GM12878 (cell line): ENCODE measurements at regions not wholly inside any gene's neighbourhood (a gene's known extent, or its start where the extent isn't known, plus 50 kb on each side); places are given as distances from the start of the nearest gene placed in this dataset.

Source experiments
- ATAC-seq: fragments of 200-7000 bp; cut with Tn5 transposase; 3 replicates; pipeline ENCODE4 v1.9.1; 2020; ENCODE audit warnings: mild to moderate bottlenecking, moderate library complexity
- BruUV-seq: library from RNA; stranded (reverse); fragments of 400-500 nt; replicated peaks from 2 replicates; lab custom pipeline; 2021; lab: Mats Ljungman, UMichigan
- CTCF ChIA-PET: fragments of 300-600 bp; sonication (Branson Sonifier 250); formaldehyde crosslinking; extraction: SDS; loops from one replicate; lab custom pipeline; 2021; ENCODE audit warnings: inconsistent platforms; lab: Yijun Ruan, JAX
- POLR2A ChIA-PET: fragments of 350-600 bp; formaldehyde crosslinking; extraction: SDS; loops from one replicate; lab custom pipeline; 2021; ENCODE audit warnings: inconsistent platforms; lab: Charles Lee
- RAD21 ChIA-PET: fragments of 300-600 bp; sonication (Branson Sonifier 250); formaldehyde crosslinking; loops from one replicate; lab custom pipeline; 2023; ENCODE audit warnings: antibody characterized with exemption; ENCODE audit not compliant: unreplicated experiment; lab: Charles Lee
- SMC1A ChIA-PET: fragments of 300-600 bp; sonication (Branson Sonifier 250); formaldehyde crosslinking; loops from one replicate; lab custom pipeline; 2023; ENCODE audit not compliant: unreplicated experiment, uncharacterized antibody; lab: Charles Lee
- DNase-seq: peaks from one replicate; pipeline ENCODE4 v3.0.0-alpha.2; 2011; ENCODE audit warnings: low read depth, low spot score
- FAIRE-seq: peaks from 3 replicates; lab custom pipeline; 2011; peaks lifted over from hg19 to GRCh38; lab: Jason Lieb, UNC
- H2AFZ ChIP-seq: 2 replicates; pipeline ENCODE4 v1.6.0; 2011; ENCODE audit warnings: low read depth, low read length, control low read depth; ENCODE audit not compliant: control insufficient read depth
- H3K27ac ChIP-seq: 2 replicates; pipeline ENCODE4 v1.5.1; 2011; ENCODE audit warnings: control low read depth; ENCODE audit not compliant: control insufficient read depth, insufficient read depth
- H3K27me3 ChIP-seq, 2 experiments: replicated peaks in 1 of 2; 2 replicates each; pipeline versions ENCODE4 v1.6.0 to v1.6.1; 2011; ENCODE audit warnings: low read length in 1 of 2; ENCODE audit not compliant: control insufficient read depth in 2 of 2, insufficient read depth in 2 of 2
- H3K36me3 ChIP-seq, 2 experiments: 2 replicates each; pipeline ENCODE4 v1.5.1; 2011; ENCODE audit warnings: low read length in 1 of 2; ENCODE audit not compliant: control insufficient read depth in 2 of 2, insufficient read depth in 2 of 2
- H3K4me1 ChIP-seq: 2 replicates; pipeline ENCODE4 v1.6.1; 2011; ENCODE audit warnings: mild to moderate bottlenecking, low read length, moderate library complexity, mixed read lengths; ENCODE audit not compliant: control insufficient read depth, insufficient read depth
- H3K4me2 ChIP-seq: 2 replicates; pipeline ENCODE4 v1.6.0; 2011; ENCODE audit warnings: control low read depth; ENCODE audit not compliant: control insufficient read depth, insufficient read depth
- H3K4me3 ChIP-seq: fragments of 200-600 bp; sonication (generic); 2 replicates; pipeline ENCODE4 v1.5.1; 2016
- H3K79me2 ChIP-seq: 2 replicates; pipeline ENCODE4 v1.6.0; 2011; ENCODE audit warnings: low read length; ENCODE audit not compliant: control insufficient read depth, insufficient read depth
- H3K9ac ChIP-seq: 2 replicates; pipeline ENCODE4 v1.8.0; 2011; ENCODE audit warnings: low read length, control low read depth, mixed read lengths; ENCODE audit not compliant: control insufficient read depth, insufficient read depth
- H3K9me3 ChIP-seq: replicated peaks from 3 replicates; pipeline ENCODE4 v1.5.1; 2011; ENCODE audit warnings: mild to moderate bottlenecking, low read length; ENCODE audit not compliant: control insufficient read depth, insufficient read depth
- H4K20me1 ChIP-seq: 2 replicates; pipeline ENCODE4 v1.6.0; 2011; ENCODE audit not compliant: control insufficient read depth, insufficient read depth
- FOXK2 ChIP-seq: fragments of 450-650 bp; IDR thresholded peaks from 2 replicates; pipeline ENCODE4 v1.6.1; 2017; ENCODE audit warnings: mild to moderate bottlenecking, moderate library complexity
- NR2C1 ChIP-seq: fragments of 450-650 bp; IDR thresholded peaks from 2 replicates; pipeline ENCODE4 v1.6.1; 2017; ENCODE audit warnings: antibody characterized with exemption, mild to moderate bottlenecking, moderate library complexity
- WGBS: methylation state at CpG from one replicate; pipeline ENCODE4 v1.1.6; 2016; ENCODE audit warnings: low lambda C conversion rate; ENCODE audit not compliant: insufficient replicate concordance, insufficient coverage; ENCODE audit errors: missing lambda C conversion rate; 5-methylcytosine and 5-hydroxymethylcytosine counted together
- in situ Hi-C: fragments of 300-500 bp; cut with MboI; formaldehyde crosslinking; loops from 9 replicates; pipeline ENCODE4 v1.14.3; 2018; ENCODE audit warnings: mixed read lengths
- intact Hi-C: fragments of 100-400 bp; cut with micrococcal nuclease; formaldehyde crosslinking; loops from one replicate; pipeline ENCODE4 v1.14.2; 2022; ENCODE audit not compliant: unreplicated experiment

DNA sequence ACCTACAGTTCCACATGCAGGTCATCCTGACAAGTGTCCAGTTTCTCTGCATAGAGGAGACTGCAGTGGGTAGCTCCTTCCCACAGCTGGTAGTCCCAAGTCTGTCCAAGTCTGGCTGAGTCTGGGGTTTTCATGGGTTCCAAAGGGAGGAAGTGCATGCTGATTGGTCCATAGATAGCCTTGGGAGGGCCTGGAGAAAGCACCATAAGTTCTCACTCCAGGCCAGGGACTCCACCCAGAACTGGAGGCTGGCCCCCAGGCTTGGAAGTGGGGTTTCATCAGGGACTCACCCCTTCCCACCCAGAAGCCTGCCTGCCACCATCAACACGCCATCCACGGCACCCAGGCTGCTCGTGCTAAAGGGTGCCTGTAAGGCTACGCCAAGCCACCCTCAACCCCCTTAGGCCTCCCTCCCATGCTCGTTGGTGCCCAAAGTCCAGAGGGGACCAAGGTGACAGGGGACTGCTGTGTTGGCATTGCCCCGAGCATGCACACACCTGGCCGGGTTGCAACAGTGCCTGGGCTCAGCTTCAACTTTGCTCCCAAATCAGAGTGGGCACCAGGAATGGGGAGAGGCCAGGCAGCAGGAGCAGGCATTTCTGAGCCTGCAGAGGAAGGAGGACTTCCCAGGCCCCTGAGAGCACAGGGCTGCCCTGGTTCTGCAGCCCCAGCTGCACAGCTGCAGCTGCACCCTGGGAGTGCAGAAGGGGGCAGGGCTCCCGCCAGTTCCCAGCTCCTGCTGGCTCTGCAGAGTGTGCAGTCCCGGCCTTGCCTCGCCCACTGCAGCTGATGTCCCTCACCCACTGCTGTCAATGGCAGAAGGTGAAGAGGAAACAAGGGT lies 116.5 kb upstream of the MAP2 start:
- FAIRE-seq (no peak), DNase-seq (no peak), ATAC-seq (no peak)
- Histone ChIP-seq H3K4me1 (no peaks in the 10 kb centered on the region), H3K79me2 (no peaks in the 10 kb centered on the region), H3K4me3 (no peak overlapping the region), H2AFZ (no peak overlapping the region; the same call in 1 of the 2 replicates), H3K36me3 (no peaks in the 10 kb centered on the region), H3K9me3 (no peaks in the 10 kb centered on the region), H3K4me2 (no peak overlapping the region), H3K27ac (no peak overlapping the region)
- SMC1A ChIA-PET = interaction anchor here (1.4 kb wide), 1 partner anchor 27 kb away, joined by 3 read pairs; no protein-coding TSS in a partner anchor
- intact Hi-C loops = no loop called here
- BruUV-seq = no TSS peak
- RAD21 ChIA-PET = no interaction called here
- in situ Hi-C loops = no loop called here
- TF ChIP-seq NR2C1 = no peak
- TF ChIP-seq, all 136 proteins: peak for 0
- no peaks in the 10 kb centered on the region for H4K20me1 ChIP-seq
- ChIA-PET POLR2A (no interaction called here), CTCF (no interaction called here)
- no peaks in the 10 kb centered on the region; a peak in 1 of 4 replicates for H3K27me3 ChIP-seq
- 18% methylated on average over 10 of the region's 10 CpGs for WGBS
- H3K9ac ChIP-seq = no peak overlapping the region

DNA sequence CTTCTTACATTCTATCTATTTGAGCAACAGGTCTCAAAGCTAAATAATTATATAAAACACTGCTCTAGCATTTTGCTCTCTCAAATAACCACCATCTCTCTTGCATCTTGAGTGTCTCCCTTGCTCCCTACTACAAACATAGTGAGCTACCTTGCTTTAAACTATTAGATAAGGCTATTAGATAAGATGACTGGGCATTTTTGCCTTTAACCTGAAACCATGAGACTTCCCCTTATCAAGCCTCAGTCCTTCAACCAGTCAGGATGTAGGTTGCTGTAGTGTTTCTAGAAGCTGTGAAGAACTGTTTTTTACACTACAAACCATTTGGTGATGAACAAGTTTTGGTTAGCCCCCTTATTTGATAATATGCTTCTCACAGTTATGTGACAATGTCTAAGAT lies 115.4 kb upstream of the MAP2 start:
- SMC1A ChIA-PET = interaction anchor here (1.3 to 1.4 kb wide), 2 partner anchors 23 to 26 kb away, joined by 3 read pairs; no protein-coding TSS in a partner anchor
- Histone ChIP-seq H3K9ac (no peak overlapping the region), H2AFZ (no peak overlapping the region), H3K9me3 (no peaks in the 10 kb centered on the region), H3K4me2 (no peak overlapping the region), H3K4me1 (no peaks in the 10 kb centered on the region), H3K27me3 (no peaks in the 10 kb centered on the region; a peak in 1 of 4 replicates), H3K4me3 (no peak overlapping the region), H3K36me3 (no peaks in the 10 kb centered on the region), H3K27ac (no peak overlapping the region), H3K79me2 (no peaks in the 10 kb centered on the region), H4K20me1 (no peaks in the 10 kb centered on the region)
- in situ Hi-C loops = no loop called here
- ATAC-seq (no peak), DNase-seq (no peak), FAIRE-seq (no peak)
- BruUV-seq = no TSS peak
- CTCF ChIA-PET = no interaction called here
- TF ChIP-seq FOXK2 = no peak
- POLR2A ChIA-PET = no interaction called here
- RAD21 ChIA-PET = no interaction called here
- intact Hi-C loops = no loop called here
